HG03039 (cell line): ENCODE measurements at regions not wholly inside any gene's neighbourhood (a gene's known extent, or its start where the extent isn't known, plus 50 kb on each side); places are given as distances from the start of the nearest gene placed in this dataset.

ENCODE experiments used
- ATAC-seq: cut with Tn5 transposase; IDR thresholded peaks from one replicate; pipeline ENCODE4 v1.9.1; 2021; ENCODE audit warnings: mild to moderate bottlenecking, moderate library complexity; ENCODE audit not compliant: unreplicated experiment

GRCh38 chr4:11002961-11003360 lies 318.4 kb upstream of the CLNK start:
- no peak for ATAC-seq

DNA sequence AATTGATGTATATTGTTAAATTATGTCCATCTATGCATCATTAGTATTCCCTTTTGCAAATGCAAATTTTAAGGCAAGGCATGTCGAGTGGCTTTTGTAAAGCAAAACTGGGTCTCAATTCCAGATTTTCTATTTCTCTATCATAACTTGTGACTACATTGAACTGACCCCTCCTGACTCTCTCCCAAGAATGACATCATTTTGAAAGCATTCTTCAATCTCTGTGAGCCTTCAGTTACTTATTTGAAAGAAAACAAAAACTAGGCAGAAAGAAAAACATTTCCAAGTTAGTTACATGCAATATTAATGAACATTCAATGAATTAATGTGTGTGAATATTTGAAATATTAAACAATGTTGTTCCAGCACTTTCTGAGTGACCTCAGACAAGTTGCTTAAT lies 314.3 kb upstream of the CLNK start:
- ATAC-seq, result no peak

GRCh38 chr4:10984815-10985214 lies 300.2 kb upstream of the CLNK start:
- ATAC-seq, result no peak

DNA sequence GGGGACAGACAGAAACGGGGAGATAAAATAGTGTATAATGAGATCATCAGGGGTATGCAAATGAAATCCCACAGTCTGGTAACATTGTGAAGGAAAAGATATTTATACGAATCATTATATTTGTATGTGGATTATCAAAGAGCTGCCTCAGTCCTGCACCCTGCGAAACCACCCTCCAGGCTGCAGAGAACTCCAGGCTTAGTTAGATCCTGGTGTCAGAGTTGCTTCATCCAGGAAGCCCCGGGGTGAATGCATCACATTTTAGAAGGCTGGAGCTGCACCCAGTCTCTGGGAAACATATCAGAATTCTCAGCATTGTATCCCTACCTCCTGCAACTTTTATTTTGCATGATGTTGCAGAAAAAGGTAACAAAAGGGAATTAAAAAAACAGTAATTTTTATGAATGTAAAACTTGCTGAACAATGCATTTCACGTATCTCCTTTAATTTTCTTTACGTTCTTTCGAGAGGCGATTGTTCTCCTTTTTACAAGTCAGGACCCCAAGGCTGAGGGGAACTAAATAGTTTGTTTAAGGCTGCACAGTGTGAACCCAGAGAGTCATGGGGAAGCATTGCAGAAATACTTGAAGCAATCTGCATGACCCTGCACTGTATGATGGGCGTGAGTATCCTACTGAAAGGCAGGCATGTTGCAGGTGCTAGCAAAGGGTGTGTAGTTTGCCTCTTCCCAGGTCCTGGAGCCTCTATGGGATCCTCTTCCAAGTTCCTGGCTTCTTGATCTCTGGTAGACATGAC lies 299.5 kb upstream of the CLNK start:
- ATAC-seq, result no peak

- peak; percentile 62 for ATAC-seq
Measured at GRCh38 chr4:10983268-10983667, 298.7 kb upstream of the CLNK start.

GRCh38 chr4:10982305-10982704 lies 297.7 kb upstream of the CLNK start:
- ATAC-seq, result no peak

DNA sequence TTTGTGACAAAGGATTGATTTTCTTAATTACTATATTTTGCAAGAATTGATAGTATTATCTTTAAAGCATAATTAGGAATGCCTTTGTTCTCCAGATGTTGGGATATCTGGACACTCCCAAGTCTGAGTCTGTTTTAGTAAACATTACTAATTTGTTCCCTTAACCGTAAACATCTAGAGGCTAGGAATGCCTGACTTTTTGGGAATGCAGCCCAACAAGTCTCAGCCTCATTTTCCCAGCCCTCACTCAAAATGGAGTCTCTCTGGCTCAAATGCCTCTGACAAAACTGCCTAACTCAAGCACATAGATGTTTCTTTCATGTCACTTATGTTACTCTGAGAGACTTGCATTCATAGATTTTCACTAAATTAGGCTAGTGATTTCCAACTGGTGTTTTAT lies 297.0 kb upstream of the CLNK start:
- ATAC-seq, result no peak

DNA sequence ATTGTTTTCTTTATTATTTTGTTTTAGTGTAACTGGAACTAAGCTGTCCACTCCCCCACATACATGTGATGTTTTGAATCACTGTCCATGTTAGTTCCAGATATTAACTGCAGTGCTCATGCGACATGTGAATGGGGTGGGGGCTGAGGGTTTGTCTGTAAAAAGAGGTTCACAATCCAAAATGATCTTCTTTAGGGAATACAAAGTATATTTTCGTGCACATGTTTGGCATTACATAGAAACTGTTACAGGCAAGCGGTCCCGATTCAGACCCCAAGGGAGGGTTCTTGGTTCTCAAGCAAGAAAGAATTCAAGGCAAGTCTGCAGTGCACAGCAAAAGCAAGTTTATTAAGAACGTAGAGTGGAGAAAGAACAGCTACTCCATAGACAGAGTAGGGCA lies 296.5 kb upstream of the CLNK start:
- no peak for ATAC-seq

DNA sequence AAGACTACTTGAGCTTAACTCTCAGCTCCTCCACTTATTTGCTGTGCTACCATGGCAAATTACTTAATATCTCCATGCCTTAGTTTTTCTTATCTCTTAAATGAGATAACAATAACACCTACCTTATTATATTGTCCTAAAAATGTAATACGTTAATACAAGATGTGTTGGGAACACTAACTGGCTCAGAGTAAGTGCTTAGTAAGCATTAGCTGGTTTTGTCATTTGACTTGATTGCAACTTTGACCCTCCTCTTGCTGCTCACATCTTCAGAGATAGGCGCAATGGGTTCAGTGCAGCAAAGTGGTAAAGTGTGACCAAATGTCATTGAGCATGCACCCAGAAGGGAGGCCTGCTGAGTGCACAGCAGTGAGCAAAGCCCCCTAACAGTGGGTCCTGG lies 294.5 kb upstream of the CLNK start:
- no peak for ATAC-seq

GRCh38 chr4:10977534-10977933 lies 293.0 kb upstream of the CLNK start:
- ATAC-seq, result peak; percentile 64

GRCh38 chr4:10974371-10974770 lies 289.8 kb upstream of the CLNK start:
- ATAC-seq, result no peak

DNA sequence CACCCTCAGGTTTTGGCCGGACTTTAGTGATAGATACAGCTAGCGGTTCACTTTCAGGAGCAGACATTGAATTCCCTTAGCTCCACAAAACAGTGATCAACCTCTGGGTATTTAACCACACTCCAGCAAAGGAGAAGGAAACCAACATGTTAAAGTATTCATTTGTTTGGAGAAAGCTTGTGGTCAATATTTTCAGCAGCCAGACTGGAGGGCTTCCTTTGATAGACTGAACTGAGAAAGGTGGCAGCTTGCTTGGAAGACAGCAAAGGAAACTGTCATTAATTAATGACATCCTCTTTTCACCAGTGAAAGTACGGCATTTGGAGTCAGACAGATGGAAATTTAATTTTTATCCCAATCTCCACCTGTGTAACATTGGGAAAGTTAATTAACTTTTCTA lies 289.1 kb upstream of the CLNK start:
- ATAC-seq, result no peak

DNA sequence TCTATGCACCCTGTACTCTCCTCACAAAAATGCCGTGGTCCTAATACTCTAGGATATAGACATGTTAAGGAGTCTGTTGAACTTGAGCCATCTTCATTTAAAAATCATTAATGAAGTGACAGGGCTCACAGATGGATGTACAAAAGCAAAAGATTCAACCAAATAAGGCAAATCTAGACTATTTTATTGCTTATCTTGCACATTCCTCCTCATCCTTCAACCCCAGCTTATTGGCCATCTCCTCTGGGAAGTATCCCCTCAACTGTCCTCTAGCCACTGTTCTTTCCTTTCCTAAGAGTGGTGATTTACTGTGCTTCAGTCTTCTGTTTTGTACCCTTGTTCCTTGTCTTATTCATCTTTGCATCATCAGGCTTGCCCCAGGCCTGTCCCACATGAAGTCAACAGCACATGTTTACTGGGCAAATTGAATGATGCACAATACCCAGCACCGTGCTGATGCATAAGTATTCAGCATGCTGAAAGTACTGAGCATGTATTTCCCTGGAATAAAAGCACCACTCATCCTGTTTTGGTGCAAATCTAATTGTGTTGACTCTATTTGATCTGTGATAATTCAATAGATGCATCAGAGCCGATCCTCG lies 287.3 kb upstream of the CLNK start:
- ATAC-seq, result no peak

DNA sequence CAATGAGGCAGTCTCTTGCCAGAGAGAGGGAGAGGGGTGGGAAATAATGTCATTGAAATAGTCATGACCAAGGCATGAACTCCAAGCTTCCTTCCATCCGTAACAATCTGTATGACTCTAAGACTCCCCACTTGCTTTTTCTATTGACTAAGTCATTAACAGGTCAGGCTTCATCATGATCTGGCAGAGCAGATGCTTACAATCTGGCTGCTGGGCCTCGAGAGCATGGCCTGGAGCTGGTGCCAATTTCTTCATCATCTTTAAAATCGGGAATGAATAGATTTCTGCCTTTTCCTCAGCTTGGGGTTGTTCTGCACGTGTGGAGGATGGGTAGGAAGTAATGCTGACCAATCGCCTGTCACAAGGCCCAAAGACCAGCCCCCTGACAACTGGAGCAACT lies 280.6 kb upstream of the CLNK start:
- no peak for ATAC-seq

- ATAC-seq, result no peak
Measured at GRCh38 chr4:10963958-10964703, 279.6 kb upstream of the CLNK start.

GRCh38 chr4:10963241-10963640 lies 278.7 kb upstream of the CLNK start:
- ATAC-seq, result no peak

DNA sequence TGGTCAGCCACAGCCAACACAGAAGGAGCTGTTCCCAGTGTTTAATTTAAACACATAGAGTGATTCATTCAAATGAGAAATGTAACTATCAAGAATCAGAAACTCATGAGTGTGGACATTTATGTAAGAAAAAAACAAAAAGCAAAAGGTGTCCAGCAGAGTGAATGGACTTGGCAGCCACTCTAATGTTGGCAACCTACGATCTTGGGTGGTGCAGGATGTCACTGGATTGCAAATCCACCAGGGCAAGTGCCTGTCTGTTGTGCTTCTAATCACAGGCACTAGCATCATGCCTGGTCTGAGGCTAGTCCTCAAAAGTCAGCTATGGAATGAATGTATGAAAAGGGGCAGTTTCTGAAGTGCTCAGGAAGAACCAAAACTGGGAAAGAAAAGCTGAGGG lies 277.7 kb upstream of the CLNK start:
- no peak for ATAC-seq

- no peak for ATAC-seq
Measured at GRCh38 chr4:10960389-10960788, 275.8 kb upstream of the CLNK start.

DNA sequence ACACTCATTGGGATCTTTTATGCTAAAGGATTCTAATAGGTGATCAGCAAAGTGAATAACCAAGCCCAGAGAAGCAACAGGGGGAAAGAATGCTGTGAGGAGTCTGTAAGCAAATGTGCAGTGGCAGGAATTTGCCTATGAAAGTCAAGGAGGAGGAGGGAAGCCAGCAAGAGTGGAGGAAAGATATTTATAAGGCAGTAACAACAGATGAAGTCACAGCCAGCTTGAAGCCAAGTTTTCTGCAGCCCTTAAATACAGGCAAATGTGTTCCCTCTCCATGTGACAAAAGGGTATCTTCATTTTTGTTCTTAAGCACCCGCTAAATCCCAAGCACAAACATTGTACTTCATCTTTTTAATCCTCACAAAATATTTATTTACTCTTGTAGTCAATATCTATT lies 275.0 kb upstream of the CLNK start:
- ATAC-seq, result no peak

DNA sequence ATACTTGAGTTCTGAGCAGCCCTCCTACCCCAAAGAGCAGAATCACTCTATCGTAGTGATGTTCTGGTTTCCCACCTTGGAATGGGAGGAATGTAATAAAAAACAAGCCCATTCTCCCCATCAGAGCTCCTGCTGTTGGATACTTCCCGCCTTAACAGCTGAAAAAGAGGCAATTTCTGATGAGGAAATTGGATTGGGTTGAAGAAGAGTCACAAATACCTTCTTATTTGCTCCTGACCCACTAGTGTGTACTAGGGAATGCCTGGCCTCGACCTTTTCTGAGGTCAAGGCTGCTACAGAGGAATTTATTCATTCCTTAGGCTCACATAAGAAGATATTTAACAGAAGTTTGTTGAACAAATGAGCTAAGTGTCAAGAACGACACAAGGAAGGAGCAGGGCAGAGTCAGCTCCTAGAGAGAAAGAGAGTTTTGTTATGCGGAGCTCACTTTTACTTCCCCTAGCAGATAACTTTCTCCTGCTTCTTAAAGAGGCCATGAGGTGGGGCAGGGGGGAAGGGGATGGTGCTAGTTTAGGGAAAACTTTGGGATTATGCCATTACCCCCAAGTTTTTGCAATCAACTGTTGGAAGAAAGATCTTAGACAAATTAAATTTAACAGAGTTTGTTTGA lies 273.8 kb upstream of the CLNK start:
- no peak for ATAC-seq

DNA sequence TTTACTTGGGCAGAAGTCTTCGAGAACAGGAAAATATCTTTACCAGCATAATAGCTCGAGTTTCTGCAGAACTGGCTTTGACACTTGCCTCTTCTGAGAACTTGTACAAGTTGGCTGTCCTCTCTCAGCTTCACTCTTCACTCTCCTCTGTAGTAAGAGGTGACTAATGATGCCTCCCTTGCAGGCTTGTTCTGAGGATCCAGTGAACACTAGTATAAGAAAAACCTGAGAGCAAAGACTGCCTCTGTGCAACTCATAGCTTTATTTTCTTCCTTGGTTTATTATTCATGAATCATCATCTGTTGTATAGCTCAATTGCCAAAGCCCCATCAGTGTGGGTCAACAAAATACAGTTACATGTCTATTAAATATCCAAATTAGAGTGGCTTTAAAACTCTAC lies 266.7 kb upstream of the CLNK start:
- ATAC-seq, result no peak
